ENCODE measurements at regions not wholly inside any gene's neighbourhood (a gene's known extent, or its start where the extent isn't known, plus 50 kb on each side); places are given as distances from the start of the nearest gene placed in this dataset.

DNA sequence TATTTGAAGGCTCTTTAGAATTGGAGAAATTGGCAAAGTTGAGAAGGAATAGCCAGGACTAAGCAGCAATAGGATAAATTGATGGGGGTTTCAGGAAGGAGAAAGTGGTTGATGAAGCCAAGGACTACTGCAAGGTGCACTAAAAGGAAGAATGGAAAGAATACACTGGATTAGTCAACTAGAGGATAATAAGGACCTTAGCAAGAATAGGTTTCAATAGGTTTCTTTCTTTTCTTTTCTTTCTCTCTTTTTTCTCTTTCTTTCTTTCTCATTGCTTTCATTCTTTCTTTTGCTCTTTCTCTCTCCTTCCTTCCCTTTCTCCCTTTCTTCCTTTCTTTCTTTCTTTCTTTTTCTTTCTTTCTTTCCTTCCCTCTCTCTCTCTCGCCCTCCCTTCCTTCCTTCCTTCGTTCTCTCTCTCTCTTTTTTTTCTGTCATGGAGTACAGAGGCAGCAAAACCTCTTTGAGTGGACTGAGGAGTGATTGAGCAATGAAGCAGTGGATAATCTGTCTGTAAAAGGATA, 234.4 kb upstream of the TMC3 start:
- no peaks in the 10 kb centered on the region for H3K9me3 ChIP-seq
- H3K4me1 ChIP-seq: no peaks in the 10 kb centered on the region
- H3K4me3 ChIP-seq: no peak overlapping the region
- ATAC-seq: no peak
- WGBS, 2 donors (ENCODE audit: low coverage in 1 of 2): 90% methylated on average over 2 of the region's 2 CpGs; no CpG with 5 or more reads in 1 of the 2 donors
- no peak overlapping the region for H3K27ac ChIP-seq
- no peaks in the 10 kb centered on the region for H3K36me3 ChIP-seq
- no peaks in the 10 kb centered on the region for H3K27me3 ChIP-seq
- TF ChIP-seq POLR2A (IDR thresholded peaks at IDR 0.05) (no peak), EP300 (IDR thresholded peaks at IDR 0.05) (no peak), POLR2AphosphoS5 (IDR thresholded peaks at IDR 0.05) (no peak)
- TF ChIP-seq, protein P1, sequence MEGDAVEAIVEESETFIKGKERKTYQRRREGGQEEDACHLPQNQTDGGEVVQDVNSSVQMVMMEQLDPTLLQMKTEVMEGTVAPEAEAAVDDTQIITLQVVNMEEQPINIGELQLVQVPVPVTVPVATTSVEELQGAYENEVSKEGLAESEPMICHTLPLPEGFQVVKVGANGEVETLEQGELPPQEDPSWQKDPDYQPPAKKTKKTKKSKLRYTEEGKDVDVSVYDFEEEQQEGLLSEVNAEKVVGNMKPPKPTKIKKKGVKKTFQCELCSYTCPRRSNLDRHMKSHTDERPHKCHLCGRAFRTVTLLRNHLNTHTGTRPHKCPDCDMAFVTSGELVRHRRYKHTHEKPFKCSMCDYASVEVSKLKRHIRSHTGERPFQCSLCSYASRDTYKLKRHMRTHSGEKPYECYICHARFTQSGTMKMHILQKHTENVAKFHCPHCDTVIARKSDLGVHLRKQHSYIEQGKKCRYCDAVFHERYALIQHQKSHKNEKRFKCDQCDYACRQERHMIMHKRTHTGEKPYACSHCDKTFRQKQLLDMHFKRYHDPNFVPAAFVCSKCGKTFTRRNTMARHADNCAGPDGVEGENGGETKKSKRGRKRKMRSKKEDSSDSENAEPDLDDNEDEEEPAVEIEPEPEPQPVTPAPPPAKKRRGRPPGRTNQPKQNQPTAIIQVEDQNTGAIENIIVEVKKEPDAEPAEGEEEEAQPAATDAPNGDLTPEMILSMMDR (IDR thresholded peaks at IDR 0.05): no peak

DNA sequence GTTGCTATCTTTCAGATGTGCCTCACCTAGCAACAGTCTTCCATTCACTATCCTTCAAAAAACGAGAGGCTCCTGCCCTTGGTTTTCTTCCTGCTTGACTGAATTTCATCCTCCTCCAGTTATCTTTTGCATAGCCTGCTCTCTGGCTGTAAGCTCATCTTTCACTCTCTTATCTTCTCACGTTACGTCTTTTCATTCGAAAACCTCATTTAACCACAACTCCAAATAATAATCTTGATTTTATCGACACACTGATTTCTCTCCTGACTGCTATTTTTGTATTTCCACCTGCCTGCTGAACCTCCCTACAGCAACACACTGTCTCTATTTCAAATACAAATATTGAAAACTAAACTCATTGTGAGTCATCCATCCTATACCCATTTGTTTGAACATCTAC, 230.7 kb upstream of the TMC3 start:
- peaks cover 0 to 18% (median 0%) of the 10 kb centered on the region in 3 donors for H3K9me3 ChIP-seq
- no peaks in the 10 kb centered on the region for H3K27me3 ChIP-seq
- H3K4me3 ChIP-seq: no peak overlapping the region
- ATAC-seq: no peak
- 73 to 74% methylated on average over 4 to 5 of the region's 5 CpGs for WGBS, 2 donors (ENCODE audit: low coverage in 1 of 2)
- TF ChIP-seq, protein P1 (IDR thresholded peaks at IDR 0.05): no peak
- TF ChIP-seq POLR2A (IDR thresholded peaks at IDR 0.05) (no peak), EP300 (IDR thresholded peaks at IDR 0.05) (no peak), POLR2AphosphoS5 (IDR thresholded peaks at IDR 0.05) (no peak)
- H3K36me3 ChIP-seq: no peaks in the 10 kb centered on the region
- no peaks in the 10 kb centered on the region for H3K4me1 ChIP-seq
- H3K27ac ChIP-seq: no peak overlapping the region

DNA sequence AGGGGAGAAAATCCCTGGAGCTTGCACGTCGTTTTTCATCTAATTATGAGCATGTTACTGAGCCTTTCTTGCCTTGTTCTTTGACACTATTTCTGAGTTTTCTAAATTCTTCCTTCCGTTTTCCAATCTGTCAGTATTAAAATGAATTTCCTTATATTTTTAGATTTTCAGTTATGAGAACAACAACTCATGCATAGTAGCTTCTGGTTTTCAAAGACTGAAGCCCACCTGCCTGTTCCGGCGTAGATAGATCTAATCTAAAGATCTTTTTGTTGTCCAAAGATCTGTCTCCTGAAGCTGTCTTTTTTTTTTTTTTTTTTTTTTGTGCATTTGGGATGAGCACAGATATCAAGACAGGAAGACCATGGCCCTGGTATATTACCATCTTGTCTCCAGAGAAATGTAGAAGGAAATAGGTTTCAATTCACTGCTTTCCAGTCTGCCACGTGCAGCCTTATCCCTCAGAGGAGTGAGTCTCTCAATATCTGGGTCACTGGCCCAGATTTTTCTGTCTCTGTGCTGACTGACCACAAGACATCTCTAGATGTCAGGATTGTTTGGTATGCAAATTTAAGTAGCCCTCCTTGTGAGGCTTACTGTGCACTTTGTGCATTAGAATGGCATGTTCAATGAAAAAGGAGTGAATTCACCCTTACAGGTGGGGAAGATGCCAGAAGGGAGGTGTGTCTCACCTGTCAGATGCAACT, 222.3 kb upstream of the TMC3 start:
- H3K27ac ChIP-seq: no peak overlapping the region
- 55 to 85% methylated on average over 5 to 6 of the region's 6 CpGs for WGBS, 2 donors (ENCODE audit: low coverage in 1 of 2)
- no peaks in the 10 kb centered on the region for H3K4me1 ChIP-seq
- no peaks in the 10 kb centered on the region for H3K27me3 ChIP-seq
- peaks cover 0 to 13% (median 0%) of the 10 kb centered on the region in 3 donors for H3K9me3 ChIP-seq
- ATAC-seq: no peak
- no peak overlapping the region for H3K4me3 ChIP-seq
- TF ChIP-seq, protein P1 (IDR thresholded peaks at IDR 0.05): no peak
- no peak for TF ChIP-seq POLR2AphosphoS5 (IDR thresholded peaks at IDR 0.05)
- no peaks in the 10 kb centered on the region for H3K36me3 ChIP-seq

GRCh38 chr15:81595752-81596151, 221.7 kb upstream of the TMC3 start:
- Histone ChIP-seq H3K27ac (no peak overlapping the region), H3K4me3 (no peak overlapping the region), H3K4me1 (no peaks in the 10 kb centered on the region), H3K9me3 (peaks cover 0 to 7% (median 0%) of the 10 kb centered on the region in 3 donors), H3K27me3 (no peaks in the 10 kb centered on the region), H3K36me3 (no peaks in the 10 kb centered on the region)
- TF ChIP-seq POLR2AphosphoS5 (IDR thresholded peaks at IDR 0.05) (no peak), POLR2A (IDR thresholded peaks at IDR 0.05) (no peak), EP300 (IDR thresholded peaks at IDR 0.05) (no peak)
- TF ChIP-seq, protein P1 (IDR thresholded peaks at IDR 0.05): no peak
- ATAC-seq: no peak
- WGBS, 2 donors (ENCODE audit: low coverage in 1 of 2): 67 to 69% methylated on average over 1 of the region's 1 CpG

DNA sequence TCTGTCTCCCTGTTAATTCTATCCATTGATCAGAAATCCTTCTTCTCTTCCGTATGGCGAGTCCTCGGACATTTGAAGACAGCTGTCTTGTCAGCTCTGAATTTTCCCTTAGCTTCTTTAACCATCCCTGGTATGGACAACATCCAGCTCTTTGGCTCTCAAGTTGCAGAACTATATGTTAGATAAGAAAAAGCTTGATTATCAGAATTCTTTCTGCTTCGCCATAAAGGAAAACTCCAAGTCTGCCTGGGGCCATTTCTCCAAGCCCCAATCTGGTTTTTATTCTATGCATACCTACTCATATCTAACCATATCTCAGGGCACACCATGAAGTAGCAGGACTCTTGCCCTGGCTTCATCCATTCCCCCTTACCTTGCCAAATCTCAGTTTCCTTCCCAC, 215.7 kb upstream of the TMC3 start:
- TF ChIP-seq, protein P1 (IDR thresholded peaks at IDR 0.05): no peak
- TF ChIP-seq EP300 (IDR thresholded peaks at IDR 0.05) (no peak), POLR2AphosphoS5 (IDR thresholded peaks at IDR 0.05) (no peak), POLR2A (IDR thresholded peaks at IDR 0.05) (no peak)
- Histone ChIP-seq H3K4me1 (no peaks in the 10 kb centered on the region), H3K27me3 (no peaks in the 10 kb centered on the region), H3K36me3 (no peaks in the 10 kb centered on the region), H3K4me3 (no peak overlapping the region), H3K9me3 (no peaks in the 10 kb centered on the region), H3K27ac (no peak overlapping the region)
- 93 to 96% methylated on average over 4 of the region's 4 CpGs for WGBS, 2 donors (ENCODE audit: low coverage in 1 of 2)
- ATAC-seq: no peak

Data from gastroesophageal sphincter (tissue), 4 donors.